ENCODE measurements at regions not wholly inside any gene's neighbourhood (a gene's known extent, or its start where the extent isn't known, plus 50 kb on each side); places are given as distances from the start of the nearest gene placed in this dataset.
"Not testable (repeated sequence)": the region's sequence is repeated elsewhere in the genome, so short reads cannot be mapped to it uniquely, and the experiment has no call there.

DNA sequence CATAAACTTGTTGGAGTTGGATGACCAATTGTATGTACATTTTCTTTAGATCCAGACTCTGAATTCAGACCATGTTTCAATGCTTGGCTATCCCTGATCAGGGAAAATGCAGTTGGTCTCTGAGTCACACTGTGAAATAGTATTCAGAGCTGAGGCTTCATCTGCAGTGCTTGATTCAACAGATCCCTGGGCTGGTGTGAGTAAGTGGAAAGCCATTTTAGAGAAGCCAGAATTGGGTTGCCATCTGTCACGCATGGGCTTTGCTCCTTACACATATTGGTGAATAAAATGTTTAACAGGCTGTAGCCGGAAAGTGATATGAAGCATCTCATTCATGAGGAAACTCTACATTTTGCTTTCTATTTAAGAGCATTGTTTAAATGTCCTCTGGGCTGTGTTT lies 50.0 kb upstream of the ACYP2 start:
- DNase-seq = no peak

DNA sequence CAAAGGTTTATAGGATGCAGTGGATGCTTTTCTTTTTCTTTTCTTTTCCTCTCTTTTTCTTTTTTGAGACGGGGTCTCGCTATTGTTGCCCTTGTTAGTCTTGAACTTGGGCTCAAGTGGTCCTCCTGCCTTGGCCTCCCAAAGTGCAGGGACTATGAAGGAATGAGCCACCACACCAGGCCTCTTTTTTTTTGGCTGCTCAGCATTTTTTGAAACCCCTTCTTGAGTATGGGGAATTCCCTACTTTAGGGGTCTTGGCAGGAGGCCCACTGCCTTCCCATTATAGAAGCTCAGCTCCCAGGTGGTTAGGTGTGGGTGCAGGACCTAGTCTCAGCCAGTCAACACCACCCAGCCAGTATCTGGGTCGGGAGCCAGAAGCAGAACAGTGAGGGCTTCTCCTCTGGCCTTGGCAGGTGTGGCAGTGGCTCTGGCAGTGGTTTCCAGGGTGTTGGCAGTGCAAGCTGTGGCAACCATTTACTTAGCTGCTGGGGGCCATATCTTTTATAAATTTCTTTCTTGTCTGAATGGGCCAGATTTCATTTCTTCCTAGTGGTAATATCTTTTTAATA lies 51.4 kb upstream of the ACYP2 start:
- DNase-seq = no peak

DNA sequence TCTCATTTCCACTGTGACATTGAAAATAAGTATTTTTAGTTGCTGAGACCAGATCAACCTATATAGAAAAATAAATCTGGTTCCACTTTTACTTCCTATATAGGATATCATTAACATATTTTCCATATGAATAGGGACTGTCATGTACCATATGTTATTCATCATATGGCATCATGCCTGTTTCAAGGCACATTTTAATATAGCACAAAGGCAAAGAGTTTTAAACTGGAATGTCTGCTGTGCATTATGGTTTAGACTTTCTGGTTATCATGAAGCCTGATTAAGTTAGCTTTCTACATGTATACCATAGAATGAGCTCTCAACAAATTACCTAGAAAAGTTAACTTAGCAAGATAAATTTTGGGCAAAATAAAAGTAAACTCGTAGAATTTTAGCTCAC lies 53.0 kb upstream of the ACYP2 start:
- DNase-seq = no peak

DNA sequence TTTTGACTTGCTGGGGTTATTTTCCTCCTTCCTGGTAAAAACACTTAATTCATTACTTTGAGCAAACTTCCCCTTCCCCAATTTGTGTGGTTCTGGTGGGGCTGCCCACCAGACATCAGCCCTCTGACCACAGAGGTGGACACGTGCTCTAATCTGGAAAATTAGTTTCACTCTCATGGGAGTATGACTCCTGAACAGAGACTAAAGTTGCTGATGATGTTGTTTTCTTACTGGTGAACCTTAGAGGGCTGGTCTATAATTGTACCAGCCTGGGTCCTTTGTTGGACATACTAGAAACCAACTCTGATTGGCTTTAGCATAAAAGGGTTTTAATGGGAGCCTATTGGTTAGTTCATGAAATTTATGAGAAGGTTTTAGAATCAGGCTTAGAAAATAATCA lies 54.1 kb upstream of the ACYP2 start:
- no peak for DNase-seq

GRCh38 chr2:54059986-54060385 lies 55.4 kb upstream of the ACYP2 start:
- no peak for DNase-seq

DNA sequence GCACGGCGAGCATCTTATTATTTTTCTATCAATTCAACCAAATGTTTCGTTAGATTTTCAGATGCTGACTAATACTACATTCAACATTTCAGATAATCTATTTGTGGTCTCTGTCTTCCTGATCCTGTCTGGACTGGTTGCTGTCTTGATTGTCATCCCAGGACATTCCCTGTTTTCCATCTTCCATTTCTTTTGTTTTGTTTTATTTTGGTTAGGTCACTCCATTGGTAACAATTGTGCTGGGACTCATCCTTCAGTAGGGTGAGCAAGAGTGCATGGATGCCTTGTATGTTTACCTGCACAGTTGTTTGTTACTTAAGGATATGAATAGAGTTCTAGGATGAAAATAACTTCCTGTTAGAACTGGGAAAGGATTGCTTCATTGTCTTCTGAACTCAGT lies 55.9 kb upstream of the ACYP2 start:
- no peak for DNase-seq

- no peak for DNase-seq
Measured at GRCh38 chr2:54058449-54058848, 57.0 kb upstream of the ACYP2 start.

- DNase-seq = no peak
Measured at GRCh38 chr2:54054774-54055173, 60.6 kb upstream of the ACYP2 start.

GRCh38 chr2:54054271-54054670 lies 61.1 kb upstream of the ACYP2 start:
- no peak for DNase-seq

DNA sequence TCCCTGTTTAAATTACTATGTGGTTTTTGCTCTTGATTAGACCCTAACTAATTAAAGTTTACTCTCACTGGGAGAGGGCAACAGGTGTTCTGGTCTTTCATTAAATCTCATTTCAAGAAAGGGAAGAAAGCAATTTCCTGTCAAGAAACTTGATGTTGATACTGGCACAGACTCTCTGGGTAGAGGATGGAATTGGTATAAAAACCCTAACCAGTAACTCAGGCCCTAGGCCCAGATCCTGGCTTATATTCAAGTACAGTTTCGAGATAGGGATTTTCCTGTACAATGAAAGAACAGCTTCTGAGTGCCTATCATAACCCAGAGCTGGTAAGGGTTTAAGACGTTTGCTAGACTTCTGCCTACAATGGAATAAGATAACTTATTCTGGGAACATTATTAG lies 61.6 kb upstream of the ACYP2 start:
- peak; percentile 9 for DNase-seq

DNA sequence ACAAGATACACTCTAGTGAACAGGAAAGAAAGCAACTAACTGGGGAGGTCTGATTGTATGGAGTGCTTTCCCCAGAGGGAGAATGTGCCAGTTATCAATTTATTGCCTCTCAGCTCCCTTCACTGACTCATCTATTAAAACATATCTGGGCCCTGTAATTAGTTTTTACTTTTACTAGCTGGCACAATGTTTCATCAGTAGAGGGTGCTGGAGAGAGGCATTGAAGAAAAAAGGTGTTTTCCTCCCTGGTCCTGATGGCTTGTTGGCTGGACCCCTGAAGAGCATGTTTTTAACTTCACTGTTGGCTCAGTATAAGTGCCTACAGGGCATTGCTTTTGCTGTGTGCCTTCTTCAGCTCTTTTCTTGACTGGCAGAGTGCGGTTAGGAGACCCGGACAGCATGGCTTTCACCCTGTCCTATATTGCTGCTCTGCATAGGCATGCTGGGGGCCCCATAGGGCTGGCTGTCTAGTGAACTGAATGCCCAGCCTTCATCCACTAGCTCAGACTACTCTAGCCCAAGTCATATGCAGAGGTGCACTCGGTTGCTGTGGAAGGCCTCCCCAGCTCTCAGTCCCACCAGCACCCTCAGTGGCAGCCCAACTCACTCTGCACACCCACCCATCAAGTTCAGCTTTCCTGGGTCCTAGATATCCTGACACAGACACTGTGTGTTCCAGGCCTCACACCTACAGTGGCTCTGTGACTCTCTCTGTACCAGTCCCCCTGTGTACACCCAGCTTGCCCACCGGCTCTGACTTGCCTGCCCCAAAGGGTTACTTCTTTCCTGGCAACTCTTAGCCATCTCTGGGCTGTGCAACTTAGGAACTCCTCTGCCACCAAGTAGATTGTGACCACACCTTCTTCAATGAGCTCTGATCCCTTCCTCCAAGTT lies 62.3 kb upstream of the ACYP2 start:
- peak; percentile 23 for DNase-seq

- DNase-seq = no peak
Measured at GRCh38 chr2:54050445-54050844, 65.0 kb upstream of the ACYP2 start.

DNA sequence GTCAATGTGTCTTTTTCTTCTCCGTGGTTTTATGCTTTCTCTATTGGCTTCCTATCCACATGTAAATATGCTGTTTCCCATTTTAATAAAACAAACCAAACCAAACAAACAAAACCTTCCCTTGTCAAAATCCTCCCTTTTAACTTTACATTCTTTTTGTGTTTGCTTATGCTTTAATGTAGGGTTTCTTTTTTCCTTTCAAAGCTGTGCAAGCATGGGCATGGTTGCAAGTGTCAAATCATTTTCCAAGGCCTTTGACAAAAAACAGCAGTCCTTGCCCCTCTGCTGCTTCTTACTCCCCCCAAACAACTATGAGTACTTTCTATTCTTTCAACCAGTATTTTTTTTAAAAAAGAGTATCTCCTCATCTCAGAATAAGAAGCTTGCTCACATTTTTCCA lies 66.0 kb upstream of the ACYP2 start:
- DNase-seq = no peak

- DNase-seq = not testable (repeated sequence)
Measured at GRCh38 chr2:54048896-54049295, 66.5 kb upstream of the ACYP2 start.

DNA sequence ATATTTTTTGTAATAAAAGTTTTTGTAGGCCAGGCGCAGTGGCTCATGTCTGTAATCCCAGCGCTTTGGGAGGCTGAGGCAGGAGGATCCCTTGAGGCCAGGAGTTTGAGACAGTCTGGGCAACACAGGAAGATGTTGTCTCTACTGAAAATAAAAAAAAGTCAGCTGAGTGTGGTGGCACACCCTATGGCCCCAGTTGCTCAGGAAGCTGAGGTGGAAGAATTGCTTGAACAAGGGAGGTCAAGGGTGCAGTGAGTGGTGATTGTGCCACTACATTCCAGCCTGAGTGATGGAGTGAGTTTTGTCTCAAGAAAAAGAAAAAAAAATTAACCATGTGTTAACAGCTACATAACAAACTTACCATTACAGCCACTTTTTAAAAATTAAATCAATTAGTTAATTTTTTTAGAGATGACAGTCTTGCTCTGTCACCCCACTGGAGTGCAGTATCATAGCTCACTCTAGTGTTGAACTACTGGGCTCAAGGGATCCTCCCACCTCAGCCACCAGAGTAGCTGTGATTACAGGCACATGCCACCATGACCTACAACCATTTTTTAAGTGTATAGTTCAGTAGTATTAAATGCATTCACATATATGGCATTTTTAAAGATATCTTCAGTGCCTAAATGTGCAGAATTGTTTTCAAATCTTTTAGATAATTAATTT lies 67.2 kb upstream of the ACYP2 start:
- peak; percentile 20 for DNase-seq

GRCh38 chr2:54047658-54048057 lies 67.8 kb upstream of the ACYP2 start:
- DNase-seq = no peak

DNA sequence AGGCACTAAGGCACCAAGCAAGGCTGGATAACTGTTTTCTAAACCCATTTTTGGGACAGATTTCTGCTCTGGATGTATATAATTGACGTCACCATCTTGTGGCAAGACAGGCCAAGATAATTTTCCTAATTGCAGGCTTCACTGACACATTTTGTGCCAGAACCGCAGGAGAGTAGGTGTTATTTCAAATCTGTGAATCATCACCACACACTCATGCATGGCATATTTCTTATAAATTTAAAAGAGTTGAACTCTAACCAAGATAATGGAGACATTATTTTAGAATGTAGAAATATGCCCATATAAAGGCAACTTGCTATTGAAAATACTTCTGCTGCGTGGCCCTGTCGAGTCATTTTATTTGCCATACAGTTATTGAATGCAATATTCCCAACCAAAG lies 68.3 kb upstream of the ACYP2 start:
- no peak for DNase-seq

GRCh38 chr2:54042897-54043620 lies 72.3 kb upstream of the PSME4 start:
- no peak for DNase-seq

DNA sequence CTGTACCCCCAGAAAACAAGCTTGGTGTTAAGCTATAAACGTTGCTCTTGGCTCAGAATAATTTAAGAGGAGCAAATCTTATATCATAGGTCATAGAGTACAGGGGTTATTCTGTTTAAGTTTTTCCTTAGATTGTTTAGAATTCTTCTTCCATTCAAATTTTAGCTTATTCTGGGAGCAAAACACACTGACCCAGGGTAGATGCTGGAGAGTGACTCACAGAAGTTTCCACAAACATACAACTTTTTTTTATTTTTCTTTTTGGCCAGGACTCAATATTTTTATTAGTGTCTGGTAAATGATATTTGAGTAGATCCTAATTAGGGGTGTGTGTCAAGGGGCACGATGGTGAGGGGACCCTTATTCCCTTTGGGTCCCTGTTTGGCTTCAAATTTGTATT lies 71.5 kb upstream of the PSME4 start:
- no peak for DNase-seq

DNA sequence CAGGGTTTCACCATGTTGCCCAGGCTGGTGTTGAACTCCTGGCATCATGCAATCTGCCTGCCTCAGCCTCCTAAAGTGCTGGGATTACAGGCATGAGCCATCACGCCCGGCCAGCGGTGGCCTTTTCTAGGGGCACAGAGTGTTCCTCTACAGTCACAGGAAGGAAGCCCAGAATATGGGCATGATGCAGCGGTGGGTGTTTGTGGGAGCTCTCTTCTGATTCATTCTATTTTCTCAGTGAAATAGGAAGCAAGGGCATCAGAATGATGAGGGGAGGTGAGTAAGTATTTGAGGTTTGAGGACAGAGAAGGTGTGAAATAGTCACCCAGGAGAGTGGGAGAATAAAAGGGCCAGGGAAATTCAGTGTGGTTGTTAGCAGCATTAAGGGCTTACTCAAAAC lies 70.3 kb upstream of the PSME4 start:
- DNase-seq = peak; percentile 26

- no peak for DNase-seq
Measured at GRCh38 chr2:54040685-54041084, 69.9 kb upstream of the PSME4 start.

GRCh38 chr2:54040250-54040649 lies 69.5 kb upstream of the PSME4 start:
- DNase-seq = no peak

- no peak for DNase-seq
Measured at GRCh38 chr2:54038835-54039234, 68.0 kb upstream of the PSME4 start.

DNA sequence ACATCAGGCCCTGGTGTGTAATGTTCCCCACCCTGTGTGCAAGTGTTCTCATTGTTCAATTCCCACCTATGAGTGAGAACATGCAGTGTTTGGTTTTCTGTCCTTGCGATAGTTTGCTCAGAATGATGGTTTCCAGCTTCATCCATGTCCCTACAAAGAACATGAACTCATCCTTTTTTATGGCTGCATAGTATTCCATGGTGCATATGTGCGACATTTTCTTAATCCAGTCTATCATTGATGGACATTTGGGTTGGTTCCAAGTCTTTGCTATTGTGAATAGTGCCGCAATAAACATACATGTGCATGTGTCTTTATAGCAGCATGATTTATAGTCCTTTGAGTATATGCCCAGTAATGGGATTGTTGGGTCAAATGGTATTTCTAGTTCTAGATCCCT lies 60.5 kb upstream of the PSME4 start:
- DNase-seq = not testable (repeated sequence)
